ENCODE measurements at regions not wholly inside any gene's neighbourhood (a gene's known extent, or its start where the extent isn't known, plus 50 kb on each side); places are given as distances from the start of the nearest gene placed in this dataset.

GRCh38 chr12:74365178-74365964, 172.3 kb upstream of the ATXN7L3B start:
- TF ChIP-seq CTCF (optimal IDR thresholded peaks at IDR 0.05 in 1 of 3, IDR thresholded peaks at IDR 0.05 in 1 of 3, conservative IDR thresholded peaks at IDR 0.05 in 1 of 3; ENCODE audit: extremely low read depth in 1 of 3, insufficient read depth in 2 of 3, low read length in 3 of 3) (peak; percentile 64 to 81 (median 66)), EZH2 (IDR thresholded peaks at IDR 0.05; ENCODE audit: low read length) (no peak)

Measured in keratinocyte (primary cell).